K562 (cell line): ENCODE measurements at regions not wholly inside any gene's neighbourhood (a gene's known extent, or its start where the extent isn't known, plus 50 kb on each side); places are given as distances from the start of the nearest gene placed in this dataset.

ENCODE experiments used
- ATAC-seq: fragments of 200-7000 bp; cut with Tn5 transposase; 3 replicates; pipeline ENCODE4 v1.9.1; 2020; ENCODE audit warnings: moderate library complexity
- BruUV-seq: library from RNA; stranded (reverse); fragments of 400-500 nt; replicated peaks from 2 replicates; lab custom pipeline; 2021; lab: Mats Ljungman, UMichigan
- CTCF ChIA-PET: fragments of 300-600 bp; formaldehyde crosslinking; extraction: SDS; loops from one replicate; lab custom pipeline; 2021; ENCODE audit warnings: low intra/inter-chr PET ratio; lab: Yijun Ruan, JAX
- POLR2A ChIA-PET: fragments of 300-600, 350-650 bp; sonication (Branson Sonifier 250); formaldehyde crosslinking; extraction: SDS; loops from one replicate; lab custom pipeline; 2021; ENCODE audit warnings: antibody characterized with exemption, inconsistent platforms; lab: Yijun Ruan, JAX
- DNase-seq, 4 experiments: peaks; one replicate each; pipeline versions ENCODE4 v3.0.0 to v3.0.0-alpha.2; 2011 to 2018; ENCODE audit warnings: low spot score in 3 of 4, mixed read lengths in 3 of 4; ENCODE audit errors: extremely low read depth in 1 of 4
- FAIRE-seq: peaks from 2 replicates; lab custom pipeline; 2011; peaks lifted over from hg19 to GRCh38; lab: Jason Lieb, UNC
- H2AFZ ChIP-seq: 2 replicates; pipeline ENCODE4 v1.6.0; 2011; ENCODE audit warnings: low read depth, low read length, control low read depth, inconsistent platforms
- H3K27ac ChIP-seq: fragments of 200-600 bp; 3 replicates; pipeline ENCODE4 v1.8.0; 2011; ENCODE audit warnings: low read depth, mild to moderate bottlenecking, control low read depth, inconsistent platforms, low read length, moderate library complexity, mixed read lengths; ENCODE audit errors: extremely low read depth
- H3K27me3 ChIP-seq, 2 experiments: fragments of 300-600 bp in 1 of 2; 2 replicates in 1 of 2; 3 replicates in 1 of 2; pipeline versions ENCODE4 v1.6.0 to v1.8.0; 2011; ENCODE audit warnings: inconsistent platforms in 2 of 2, low read length in 2 of 2, mild to moderate bottlenecking in 1 of 2, mixed read lengths in 1 of 2, moderate library complexity in 1 of 2; ENCODE audit not compliant: control insufficient read depth in 2 of 2, insufficient read depth in 2 of 2
- H3K36me3 ChIP-seq: fragments of 300-600 bp; 3 replicates; pipeline ENCODE4 v1.8.0; 2011; ENCODE audit warnings: mild to moderate bottlenecking, low read length, inconsistent platforms; ENCODE audit not compliant: control insufficient read depth, insufficient read depth
- H3K4me1 ChIP-seq, 2 experiments: fragments of 200-600 bp in 1 of 2; replicated peaks in 1 of 2; 2 replicates in 1 of 2; 3 replicates in 1 of 2; pipeline versions ENCODE4 v1.5.1 to v1.8.0; 2011; ENCODE audit warnings: inconsistent platforms in 2 of 2, low read length in 2 of 2, mild to moderate bottlenecking in 1 of 2, mixed read lengths in 1 of 2, moderate library complexity in 1 of 2; ENCODE audit not compliant: control insufficient read depth in 2 of 2, insufficient read depth in 2 of 2
- H3K4me2 ChIP-seq: 2 replicates; pipeline ENCODE4 v1.6.1; 2011; ENCODE audit warnings: low read length, control low read depth, inconsistent platforms, mixed read lengths; ENCODE audit not compliant: insufficient read depth
- H3K4me3 ChIP-seq: fragments of 200-600 bp; sonication (generic), shearing (Covaris generic); 2 replicates; pipeline ENCODE4 v1.5.1; 2016; ENCODE audit warnings: control low read depth, inconsistent platforms
- H3K79me2 ChIP-seq: fragments of 200-600 bp; 3 replicates; pipeline ENCODE4 v1.8.0; 2011; ENCODE audit warnings: low read length, inconsistent platforms; ENCODE audit not compliant: control insufficient read depth, insufficient read depth
- H3K9ac ChIP-seq, 2 experiments: 2 replicates each; pipeline versions ENCODE4 v1.6.0 to v1.6.1; 2011; ENCODE audit warnings: low read depth in 2 of 2, low read length in 2 of 2, control low read depth in 1 of 2, inconsistent platforms in 1 of 2, mild to moderate bottlenecking in 1 of 2, mixed read lengths in 1 of 2; ENCODE audit not compliant: insufficient read depth in 1 of 2
- H3K9me1 ChIP-seq: one replicate; pipeline ENCODE4 v1.6.0; 2011; ENCODE audit warnings: inconsistent platforms, mild to moderate bottlenecking, low read length, moderate library complexity; ENCODE audit not compliant: control insufficient read depth, insufficient read depth
- H3K9me3 ChIP-seq: replicated peaks from 2 replicates; pipeline ENCODE4 v1.5.1; 2011; ENCODE audit warnings: low read depth, low read length, inconsistent platforms; ENCODE audit not compliant: control insufficient read depth, insufficient read depth
- H4K20me1 ChIP-seq: replicated peaks from 2 replicates; pipeline ENCODE4 v1.6.1; 2011; ENCODE audit warnings: low read length, inconsistent platforms, mixed read lengths; ENCODE audit not compliant: control insufficient read depth, insufficient read depth
- EP400 ChIP-seq: fragments of 450-650 bp; IDR thresholded peaks from 2 replicates; pipeline ENCODE4 v1.6.1; 2017; ENCODE audit warnings: antibody characterized with exemption, mild to moderate bottlenecking, moderate library complexity
- FOXK1 ChIP-seq: sonication (generic); formaldehyde crosslinking; IDR thresholded peaks from 2 replicates; pipeline ENCODE4 v1.8.0; 2022; ENCODE audit warnings: missing genetic modification reagents, mild to moderate bottlenecking, borderline replicate concordance
- KHSRP ChIP-seq: fragments of 450-650 bp; IDR thresholded peaks from 2 replicates; pipeline ENCODE4 v1.6.1; 2017
- SIN3A ChIP-seq, 2 experiments: fragments of 150-350 bp in 1 of 2; IDR thresholded peaks; 2 replicates each; pipeline ENCODE4 v1.6.1; 2011 to 2016; ENCODE audit warnings: borderline replicate concordance in 2 of 2, low read depth in 2 of 2, low read length in 2 of 2, mild to moderate bottlenecking in 2 of 2, moderate library complexity in 2 of 2; ENCODE audit not compliant: control insufficient read depth in 1 of 2
- SMARCA4 ChIP-seq: fragments of 450-650 bp; IDR thresholded peaks from 2 replicates; pipeline ENCODE4 v1.6.1; 2016
- ZNF184 ChIP-seq: sonication (generic); formaldehyde crosslinking; IDR thresholded peaks from 2 replicates; pipeline ENCODE4 v1.5.0; 2020; ENCODE audit warnings: missing genetic modification reagents
- WGBS: fragments of 100-300 bp; shearing (Covaris generic); methylation state at CpG from one replicate; pipeline ENCODE4 v1.1.6; 2016; ENCODE audit warnings: low coverage, mixed read lengths; ENCODE audit not compliant: insufficient coverage; ENCODE audit errors: missing lambda C conversion rate; 5-methylcytosine and 5-hydroxymethylcytosine counted together
- in situ Hi-C: fragments of 300-500 bp; cut with MboI; formaldehyde crosslinking; loops from 4 replicates; pipeline ENCODE4 v1.15.0; 2018; ENCODE audit warnings: inconsistent platforms, mixed read lengths
- intact Hi-C: fragments of 100-400 bp; cut with micrococcal nuclease; formaldehyde crosslinking; loops from 2 replicates; pipeline ENCODE4 v1.14.2; 2022

GRCh38 chr7:12110425-12110824 lies 100.7 kb upstream of the TMEM106B start:
- TF ChIP-seq SIN3A (IDR thresholded peaks at IDR 0.05; ENCODE audit: borderline replicate concordance in 2 of 2, control insufficient read depth in 1 of 2, low read depth in 2 of 2, low read length in 2 of 2) (no peak), ZNF184 (CRISPR knock-in tag) (no peak), KHSRP (no peak), FOXK1 (CRISPR knock-in tag) (no peak), SMARCA4 (no peak), EP400 (no peak)
- FAIRE-seq (no peak), DNase-seq (no peak), ATAC-seq (no peak)
- Histone ChIP-seq H3K79me2 (no peaks in the 10 kb centered on the region), H4K20me1 (no peaks in the 10 kb centered on the region), H2AFZ (no peak overlapping the region), H3K4me2 (no peak overlapping the region), H3K9me3 (no peaks in the 10 kb centered on the region), H3K27me3 (peaks cover 0 to 7% of the 10 kb centered on the region in 2 experiments; a peak in 1 of 5 replicates), H3K9ac (no peak overlapping the region), H3K4me1 (peaks cover 0 to 4% of the 10 kb centered on the region in 2 experiments; a peak in 1 of 5 replicates), H3K4me3 (no peak overlapping the region), H3K27ac (no peak overlapping the region), H3K36me3 (no peaks in the 10 kb centered on the region), H3K9me1 (no peaks in the 10 kb centered on the region)
- ChIA-PET POLR2A (interaction anchor here (0.6 kb wide), 1 partner anchor 16 kb away, joined by 3 read pairs; no protein-coding TSS in a partner anchor), CTCF (no interaction called here)
- BruUV-seq: no TSS peak
- intact Hi-C loops (no loop called here), in situ Hi-C loops (no loop called here)
- 0% methylated on average over 3 of the region's 3 CpGs for WGBS
